ENCODE measurements at regions not wholly inside any gene's neighbourhood (a gene's known extent, or its start where the extent isn't known, plus 50 kb on each side); places are given as distances from the start of the nearest gene placed in this dataset.

GRCh38 chr1:67561704-67562113, 123.3 kb upstream of the GADD45A start:
- DNase-seq, result no peak

DNA sequence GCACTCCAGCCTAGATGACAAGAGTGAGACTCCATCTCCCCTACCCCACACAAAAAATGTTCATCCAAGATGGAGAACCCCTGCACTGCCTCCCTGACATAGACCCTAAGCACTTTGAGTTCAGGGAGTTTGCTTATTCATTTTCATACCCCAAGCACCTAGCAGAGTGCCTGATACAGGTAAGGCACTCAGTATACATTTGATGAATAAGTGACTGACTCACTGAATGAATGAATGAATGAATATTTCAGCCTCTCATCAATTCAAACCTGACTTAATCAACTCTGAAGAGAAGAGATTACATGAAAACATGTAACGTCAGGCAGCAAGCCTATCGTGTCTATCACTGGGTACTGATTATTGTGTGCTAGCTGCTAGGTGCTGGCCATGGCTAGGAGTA, 121.3 kb upstream of the GADD45A start:
- DNase-seq, result no peak

DNA sequence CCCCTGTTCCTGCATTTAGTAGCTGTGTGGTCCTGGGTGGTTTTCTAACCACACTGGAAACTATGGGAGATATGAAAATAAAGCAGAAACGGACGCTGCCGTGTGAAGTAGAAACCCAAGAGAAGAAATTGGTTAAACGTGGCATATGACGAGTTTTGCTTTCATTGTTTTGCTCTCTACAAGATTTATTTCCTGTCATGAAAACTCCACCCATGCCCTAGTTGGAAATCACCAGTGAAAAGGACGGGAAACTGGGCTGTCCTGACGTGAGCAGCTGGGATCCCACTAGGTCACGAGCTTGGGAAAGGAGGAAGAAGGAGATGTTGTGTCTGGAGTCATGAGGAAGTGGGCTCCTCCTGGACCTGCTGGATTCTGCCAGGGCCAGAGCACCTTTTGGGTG, 120.8 kb upstream of the GADD45A start:
- no peak for DNase-seq

DNA sequence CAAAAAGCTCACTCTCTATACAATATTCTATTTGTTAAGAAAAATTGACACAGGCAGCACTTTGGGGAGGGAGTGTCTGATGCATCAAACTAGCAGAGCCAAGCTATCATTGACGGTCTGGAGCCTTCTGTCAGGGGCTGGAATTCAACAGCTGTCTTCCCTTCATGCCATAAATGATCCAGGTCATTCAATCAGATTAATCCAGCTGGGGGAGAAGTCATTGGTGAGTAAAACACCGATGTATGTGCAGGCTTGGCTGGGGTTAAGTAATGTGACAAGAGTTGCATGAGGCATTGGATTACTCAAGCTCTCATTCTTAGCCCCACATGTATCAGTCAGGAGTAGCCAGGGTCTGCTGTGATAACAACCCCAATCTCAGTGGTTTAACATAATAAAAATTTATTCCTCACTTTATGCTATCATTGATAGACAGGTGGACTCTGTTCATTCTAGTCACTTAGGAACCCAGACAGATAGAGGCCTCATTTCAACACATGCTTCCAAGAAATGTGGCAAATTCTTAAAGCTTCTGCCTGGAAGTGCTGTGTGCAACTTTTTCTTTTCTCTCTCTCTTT, 118.1 kb upstream of the GADD45A start:
- no peak for DNase-seq

DNA sequence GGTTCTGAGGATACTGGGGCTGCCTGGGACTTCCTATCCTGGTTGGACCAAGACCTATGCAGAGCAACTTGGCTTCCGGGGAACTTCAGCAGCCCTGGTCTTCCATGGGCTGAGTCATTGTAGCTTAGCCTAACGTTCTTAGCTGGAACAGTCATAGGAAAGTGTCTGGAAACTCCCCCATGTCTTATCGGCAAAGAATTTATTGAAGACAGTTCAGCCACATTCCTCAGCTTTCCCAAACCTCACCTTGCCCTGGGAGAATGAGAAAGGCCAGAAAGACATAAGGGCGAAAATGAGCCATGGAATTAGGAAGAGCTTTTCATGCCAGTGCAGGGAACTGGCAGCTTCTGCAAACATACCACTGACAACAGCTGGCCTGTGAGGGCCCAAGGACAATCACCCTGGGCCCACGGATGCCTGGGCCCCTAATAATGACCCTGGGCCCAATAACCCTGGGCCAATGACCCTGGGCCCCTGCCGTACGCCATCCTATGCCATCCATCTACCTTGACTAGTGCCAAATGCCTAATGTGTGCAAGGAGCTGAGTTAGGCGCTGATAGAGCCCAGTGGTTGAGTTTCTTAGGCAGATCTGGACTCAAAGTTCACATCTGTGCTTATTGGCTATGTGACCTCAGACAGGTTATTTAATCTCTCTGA, 114.4 kb upstream of the GADD45A start:
- no peak for DNase-seq

DNA sequence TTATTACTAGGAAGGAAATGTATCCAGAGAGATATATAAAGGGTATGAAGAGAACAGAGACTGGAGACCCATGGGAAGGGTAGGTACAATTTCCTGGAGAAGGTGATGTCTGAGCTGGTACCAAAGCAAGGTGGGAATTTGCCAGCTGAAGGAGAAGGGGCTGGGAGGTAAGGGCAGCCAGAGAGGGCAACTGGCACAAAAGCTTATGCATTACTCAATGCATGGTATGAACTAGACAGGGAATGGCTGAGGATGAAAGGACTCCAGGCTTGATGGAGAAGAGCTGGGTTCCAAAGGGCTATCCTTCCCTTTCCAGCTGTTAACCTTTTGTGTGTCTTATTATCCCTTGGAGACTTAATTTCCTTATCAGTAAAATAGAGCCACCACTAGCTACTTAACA, 113.6 kb upstream of the GADD45A start:
- DNase-seq, result no peak

GRCh38 chr1:67571901-67572593, 113.0 kb upstream of the GADD45A start:
- no peak for DNase-seq

DNA sequence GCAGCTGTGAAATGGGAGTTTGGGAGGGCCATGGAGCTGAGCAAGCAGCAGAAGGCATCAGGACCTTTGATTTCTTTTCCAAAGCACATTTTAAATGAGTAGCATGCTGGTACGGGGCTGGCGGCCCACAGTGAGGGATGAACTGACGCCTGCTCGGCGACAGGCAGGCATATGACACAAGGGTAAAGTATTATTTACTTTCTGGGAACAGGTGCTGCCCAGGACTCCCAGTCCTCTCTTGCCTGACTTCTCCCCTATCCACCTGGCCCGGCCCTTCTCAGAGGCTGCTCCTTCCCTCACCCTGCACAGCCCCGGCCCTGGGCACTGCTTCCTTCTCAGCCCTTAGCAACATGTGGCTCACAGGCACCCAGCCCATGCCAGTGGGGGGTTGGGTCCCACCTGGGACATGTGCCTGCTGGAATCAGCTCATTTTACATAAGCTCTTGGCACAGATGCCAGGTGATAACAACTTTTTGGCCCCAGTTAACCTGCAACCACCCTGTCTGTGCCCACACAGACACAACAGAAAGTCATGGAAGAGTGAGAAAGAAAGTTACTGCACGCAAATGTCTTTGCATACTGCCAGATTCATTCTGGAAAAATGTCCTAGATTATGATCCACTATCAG, 112.3 kb upstream of the GADD45A start:
- no peak for DNase-seq

- DNase-seq, result no peak
These were observed 111.6 kb upstream of the GADD45A start for GRCh38 chr1:67573311-67573872.

GRCh38 chr1:67574221-67574620, 110.8 kb upstream of the GADD45A start:
- DNase-seq, result no peak

GRCh38 chr1:67575861-67576260, 109.1 kb upstream of the GADD45A start:
- DNase-seq, result no peak

DNA sequence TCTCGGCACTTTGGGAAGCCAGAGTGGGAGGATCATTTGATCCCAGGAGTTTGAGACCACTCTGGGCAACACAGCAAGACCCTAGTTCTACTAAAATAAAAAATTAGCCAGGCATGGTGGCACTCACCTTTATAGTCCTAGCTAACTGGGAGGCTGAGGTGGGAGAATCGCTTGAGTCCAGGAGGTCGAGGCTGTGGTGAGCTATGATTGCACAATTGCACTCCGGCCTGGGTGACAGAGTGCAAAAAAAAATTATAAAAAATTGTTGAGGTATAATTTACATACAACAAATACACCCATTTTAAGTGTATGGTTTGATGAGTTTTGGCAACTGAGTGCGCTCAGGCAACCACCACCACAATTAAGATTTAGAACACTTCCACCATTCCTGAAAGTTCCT, 108.5 kb upstream of the GADD45A start:
- no peak for DNase-seq

- DNase-seq, result no peak
These were observed 107.4 kb upstream of the GADD45A start for GRCh38 chr1:67577646-67578045.

GRCh38 chr1:67578397-67579020, 106.5 kb upstream of the GADD45A start:
- DNase-seq, result no peak

DNA sequence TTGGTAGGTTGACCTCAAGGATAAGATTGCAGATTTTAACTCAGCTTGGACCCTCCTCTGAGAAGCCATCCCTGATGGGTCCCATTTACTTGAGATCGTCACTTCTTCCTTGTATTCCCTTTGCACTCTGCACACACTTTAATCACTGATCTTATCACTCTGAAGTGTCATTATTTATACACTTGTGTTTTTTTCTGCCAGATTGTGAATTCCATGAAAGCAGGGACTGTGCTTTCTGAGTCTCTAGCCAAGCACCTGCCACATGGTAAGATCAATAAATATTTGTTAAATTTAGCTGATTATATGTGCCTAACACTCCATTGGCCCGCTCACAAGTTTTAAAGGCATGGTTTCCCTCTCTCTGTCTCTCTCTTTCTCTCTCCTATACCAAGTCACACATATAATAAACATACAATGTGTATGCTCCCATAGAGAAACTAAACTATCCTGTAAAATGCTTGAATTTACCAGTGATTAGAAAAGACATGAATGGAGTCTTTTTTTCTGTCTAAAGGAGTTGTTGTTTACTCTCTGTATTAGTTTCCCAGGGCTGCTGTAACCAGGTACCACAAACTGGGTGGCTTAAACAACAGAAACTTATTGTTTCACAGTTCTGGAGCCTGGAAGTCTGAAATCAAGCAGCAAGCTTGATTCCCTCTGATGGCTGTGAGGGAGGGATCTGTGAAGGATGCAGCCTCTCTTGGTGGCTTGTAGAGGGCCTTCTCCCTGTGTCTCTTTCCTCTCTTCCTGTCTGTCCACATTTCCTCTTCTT, 105.2 kb upstream of the GADD45A start:
- DNase-seq, result no peak

DNA sequence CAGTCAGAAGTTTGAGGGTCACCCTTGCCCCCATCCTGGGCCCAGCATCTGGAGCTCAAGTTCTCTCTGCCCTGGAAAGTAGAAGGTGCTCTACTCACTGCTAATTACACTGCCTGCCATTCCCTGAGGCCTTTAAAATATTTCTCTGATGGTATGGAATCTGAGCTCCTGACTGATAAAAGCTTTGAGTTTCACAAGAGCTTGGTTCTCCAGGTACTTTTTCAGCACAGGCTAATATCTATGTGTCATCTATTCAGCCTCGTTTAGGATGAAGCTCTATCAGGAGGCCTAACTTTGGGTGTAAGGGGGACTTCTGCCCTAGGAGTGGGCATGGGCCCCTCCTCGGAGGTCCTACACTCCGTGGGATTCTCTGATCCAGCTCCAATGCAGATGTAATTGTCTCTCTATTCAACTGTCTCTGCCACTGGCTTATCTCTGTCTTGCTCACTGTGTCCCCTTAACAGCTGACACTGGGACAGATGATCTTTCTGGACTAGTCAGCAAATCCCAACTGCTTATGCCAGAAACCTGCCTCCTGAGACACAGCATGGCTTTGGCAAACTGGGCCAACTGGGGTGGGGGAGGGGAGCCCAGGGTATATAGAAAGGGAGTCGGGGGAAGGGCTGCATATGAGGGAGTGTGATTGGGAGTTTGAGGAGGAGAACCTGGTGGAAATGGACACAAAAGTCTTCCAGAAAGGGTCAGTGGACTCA, 104.2 kb upstream of the GADD45A start:
- DNase-seq, result no peak

- no peak for DNase-seq
These were observed 102.2 kb upstream of the GADD45A start for GRCh38 chr1:67582625-67583461.

DNA sequence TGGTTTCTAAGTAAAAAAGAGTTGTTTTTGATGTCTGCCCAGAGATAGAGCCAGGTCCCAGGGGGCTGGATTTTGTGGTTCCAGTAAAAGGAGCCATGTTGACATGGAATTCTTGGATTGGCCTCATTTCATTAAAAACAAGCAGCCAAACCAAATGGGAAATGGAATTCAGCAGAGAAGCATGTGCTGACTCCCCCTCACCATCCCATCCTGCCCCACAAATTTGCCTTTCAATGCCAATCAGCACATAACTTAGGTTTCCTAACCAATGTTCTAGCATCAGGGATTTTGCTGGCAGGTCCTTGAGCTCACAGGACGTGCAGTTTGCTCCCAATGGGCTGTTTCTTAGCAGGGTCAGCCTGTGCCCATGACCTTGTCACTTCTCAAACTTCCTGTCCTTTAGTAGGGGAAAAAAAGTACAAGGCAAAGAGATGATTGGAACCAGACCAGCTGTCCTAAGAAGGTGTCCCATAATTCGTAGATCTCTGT, 101.5 kb upstream of the GADD45A start:
- DNase-seq, result no peak

DNA sequence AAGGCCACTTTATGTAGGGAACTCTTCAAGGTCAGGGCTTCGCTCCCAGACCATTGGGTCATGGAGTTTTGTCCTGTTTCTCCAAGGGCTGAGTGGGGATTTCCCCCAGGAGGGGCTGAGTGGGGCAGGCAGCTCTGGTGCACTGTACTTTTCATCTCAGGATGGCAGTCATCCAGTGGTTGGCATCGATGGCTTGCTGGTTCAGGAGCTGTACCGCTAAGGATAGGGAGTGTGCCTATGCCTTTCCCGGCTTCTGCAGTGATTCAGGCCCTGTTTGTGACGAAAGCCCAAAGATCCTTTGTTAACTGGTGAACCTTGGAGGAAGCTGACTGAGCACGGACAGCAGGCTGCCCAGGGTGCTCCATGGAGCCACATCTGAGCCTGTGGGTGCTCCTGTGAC, 100.1 kb upstream of the GADD45A start:
- no peak for DNase-seq

DNA sequence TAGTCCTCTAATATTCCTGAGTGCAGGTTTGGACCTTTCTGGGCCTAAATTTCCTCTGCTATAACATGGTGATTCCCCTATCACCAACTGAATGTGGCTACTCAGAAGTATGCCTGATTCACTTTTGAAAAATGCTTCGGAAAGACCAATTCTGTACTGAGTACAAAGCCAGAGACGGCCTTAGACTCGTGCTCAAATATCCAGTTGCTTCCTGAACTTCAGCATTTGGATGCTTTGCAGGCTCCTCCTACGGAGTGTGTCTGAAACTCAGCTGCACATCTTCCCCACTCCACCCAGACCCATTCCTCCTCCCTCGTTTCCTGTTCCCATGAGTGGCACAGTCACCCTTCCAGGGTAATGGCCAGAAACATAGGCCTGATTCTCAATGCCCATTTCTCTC, 98.4 kb upstream of the GADD45A start:
- no peak for DNase-seq

Data from cerebellar nuclear complex (tissue), 1 donor.